ENCODE measurements at regions not wholly inside any gene's neighbourhood (a gene's known extent, or its start where the extent isn't known, plus 50 kb on each side); places are given as distances from the start of the nearest gene placed in this dataset.

GRCh38 chr7:42739638-42740037, 172.2 kb downstream of the C7orf25 start:
- no peak for FAIRE-seq
- CTCF ChIA-PET (ENCODE audit: partially characterized antibody): interaction anchor here (2.2 kb wide), 1 partner anchor 103 kb away, joined by 5 read pairs; no protein-coding TSS in a partner anchor

More at GRCh38 chr7:42739638-42740037, 172.2 kb downstream of the C7orf25 start:
- H2BK20ac ChIP-seq (ENCODE audit: low read length): no peak overlapping the region
- no peak overlapping the region for H2BK12ac ChIP-seq (ENCODE audit: low read depth, low read length)
- no peak overlapping the region for H2BK5ac ChIP-seq (ENCODE audit: low read depth, low read length)
- POLR2A ChIA-PET (ENCODE audit: partially characterized antibody): no interaction called here
- H3K4ac ChIP-seq (replicated peaks; ENCODE audit: insufficient read length, low read depth, low read length): no peak overlapping the region
- no peak overlapping the region for H3K23ac ChIP-seq (ENCODE audit: insufficient read length)
- no peak overlapping the region for H2AFZ ChIP-seq (ENCODE audit: low read length)
- no peak overlapping the region for H2BK15ac ChIP-seq (ENCODE audit: low read length)
- H3K27me3 ChIP-seq (replicated peaks in 1 of 4; ENCODE audit: control insufficient read depth in 3 of 4, extremely low read depth in 1 of 4, insufficient read depth in 3 of 4, low read length in 3 of 4): no peaks in the 10 kb centered on the region
- TF ChIP-seq SP2 (IDR thresholded peaks at IDR 0.05; ENCODE audit: low read length) (no peak), HDAC2 (IDR thresholded peaks at IDR 0.05; ENCODE audit: borderline replicate concordance in 1 of 2, low read depth in 2 of 2, low read length in 2 of 2) (no peak)
- H4K91ac ChIP-seq (replicated peaks; ENCODE audit: insufficient read length, low read length): no peak overlapping the region
- no peak overlapping the region for H4K5ac ChIP-seq (ENCODE audit: insufficient read length, low read depth, low read length)
- no peak for DNase-seq (ENCODE audit: low read depth in 1 of 2, low spot score in 2 of 2)
- H3K14ac ChIP-seq (ENCODE audit: insufficient read length): no peak overlapping the region
- H3K23me2 ChIP-seq (ENCODE audit: low read depth, low read length): no peaks in the 10 kb centered on the region
- H3K27ac ChIP-seq (ENCODE audit: low read depth, low read length): no peak overlapping the region
- no peak overlapping the region for H2BK120ac ChIP-seq (replicated peaks; ENCODE audit: low read depth, low read length)
- H2AK5ac ChIP-seq (ENCODE audit: low read depth, low read length): no peak overlapping the region
- no peak overlapping the region for H3K4me3 ChIP-seq (ENCODE audit: extremely low read depth in 1 of 4, insufficient read depth in 2 of 4, low read depth in 3 of 4, low read length in 4 of 4)
- H3K79me2 ChIP-seq (ENCODE audit: control insufficient read depth in 1 of 2, insufficient read depth in 2 of 2, low read length in 2 of 2): no peaks in the 10 kb centered on the region
- H4K20me1 ChIP-seq (replicated peaks in 1 of 2; ENCODE audit: control insufficient read depth in 1 of 2, insufficient read depth in 2 of 2, low read length in 2 of 2): no peaks in the 10 kb centered on the region
- no peaks in the 10 kb centered on the region for H3K79me1 ChIP-seq (ENCODE audit: low read depth, low read length)
- no peak overlapping the region for H3K18ac ChIP-seq (ENCODE audit: extremely low read depth, low read length)
- no peaks in the 10 kb centered on the region for H3K36me3 ChIP-seq (ENCODE audit: control insufficient read depth in 2 of 4, insufficient read depth in 4 of 4, low read length in 3 of 4)
- WGBS, 2 experiments (ENCODE audit: extremely low coverage in 1 of 2, insufficient coverage in 1 of 2, insufficient read length in 1 of 2, insufficient replicate concordance in 2 of 2, low coverage in 1 of 2, low lambda C conversion rate in 2 of 2, missing lambda C conversion rate in 1 of 2): 89% methylated on average over 8 of the region's 8 CpGs; no CpG with 5 or more reads in 1 of the 2 experiments
- no peak overlapping the region for H3K9ac ChIP-seq (replicated peaks in 1 of 4; ENCODE audit: extremely low read depth in 1 of 4, low read depth in 3 of 4, low read length in 3 of 4)
- no peak overlapping the region for H3K4me2 ChIP-seq (ENCODE audit: insufficient read depth in 1 of 2, low read depth in 2 of 2, low read length in 2 of 2)
- H3K9me3 ChIP-seq (ENCODE audit: insufficient read depth in 2 of 2, low read depth in 1 of 2, low read length in 1 of 2): no peaks in the 10 kb centered on the region
- no peak overlapping the region for H4K8ac ChIP-seq (ENCODE audit: extremely low read depth, insufficient read depth, low read length)
- no peak overlapping the region for H3K56ac ChIP-seq (replicated peaks; ENCODE audit: insufficient read length, low read depth, low read length)
- H3K4me1 ChIP-seq (replicated peaks in 1 of 4; ENCODE audit: control insufficient read depth in 3 of 4, insufficient read depth in 4 of 4, low read length in 3 of 4): no peaks in the 10 kb centered on the region

Data from H1 (cell line).